ENCODE measurements at regions not wholly inside any gene's neighbourhood (a gene's known extent, or its start where the extent isn't known, plus 50 kb on each side); places are given as distances from the start of the nearest gene placed in this dataset.
"Not testable (repeated sequence)": the region's sequence is repeated elsewhere in the genome, so short reads cannot be mapped to it uniquely, and the experiment has no call there.

GRCh38 chr6:4632421-4632820 lies 143.8 kb upstream of the CDYL start:
- 70% methylated on average over 2 of the region's 2 CpGs for WGBS
- H3K23ac ChIP-seq (ENCODE audit: low read length in 2 of 2): no peak overlapping the region
- H3K4ac ChIP-seq (ENCODE audit: low read depth in 1 of 2, low read length in 2 of 2): no peak overlapping the region

GRCh38 chr6:4629789-4630188 lies 146.4 kb upstream of the CDYL start:
- H3K79me1 ChIP-seq (replicated peaks; ENCODE audit: low read length, poor library complexity, severe bottlenecking); H2AFZ ChIP-seq (ENCODE audit: low read depth, low read length); H3K27me3 ChIP-seq (ENCODE audit: control insufficient read depth in 1 of 2, insufficient read depth in 1 of 2, low read length in 2 of 2); H3K4me3 ChIP-seq (ENCODE audit: insufficient read depth in 1 of 2, low read depth in 1 of 2, low read length in 2 of 2); H4K91ac ChIP-seq (ENCODE audit: low read length); H3K4me2 ChIP-seq (ENCODE audit: low read length, poor library complexity, severe bottlenecking); H3K23ac ChIP-seq (ENCODE audit: low read length in 2 of 2); DNase-seq; H2BK12ac ChIP-seq (ENCODE audit: low read length in 2 of 2); H3K4ac ChIP-seq (ENCODE audit: low read depth in 1 of 2, low read length in 2 of 2); H2BK15ac ChIP-seq (ENCODE audit: low read depth, poor library complexity, severe bottlenecking); H3K9ac ChIP-seq (ENCODE audit: low read length); H2BK120ac ChIP-seq (ENCODE audit: low read depth, low read length); H3K27ac ChIP-seq (ENCODE audit: low read length, poor library complexity, severe bottlenecking); H3K36me3 ChIP-seq (ENCODE audit: control insufficient read depth in 1 of 2, insufficient read depth in 2 of 2, low read depth in 1 of 2, low read length in 2 of 2); H4K8ac ChIP-seq (ENCODE audit: low read length); H3K18ac ChIP-seq (ENCODE audit: low read depth in 1 of 2, low read length in 2 of 2); H2BK5ac ChIP-seq (ENCODE audit: low read depth, low read length, poor library complexity, severe bottlenecking); H3K14ac ChIP-seq (ENCODE audit: low read length in 2 of 2); H3K4me1 ChIP-seq (ENCODE audit: control insufficient read depth, insufficient read depth, low read depth, low read length); H2AK5ac ChIP-seq (ENCODE audit: low read length, severe bottlenecking): not testable (repeated sequence)
- WGBS: 100% methylated on average over 1 of the region's 1 CpG
- peaks cover 30% of the 10 kb centered on the region for H3K9me3 ChIP-seq (ENCODE audit: control insufficient read depth, low read length)

More at GRCh38 chr6:4632421-4632820, 143.8 kb upstream of the CDYL start:
- H2BK12ac ChIP-seq (ENCODE audit: low read length in 2 of 2): no peak overlapping the region
- H3K79me1 ChIP-seq (replicated peaks; ENCODE audit: low read length, poor library complexity, severe bottlenecking): no peaks in the 10 kb centered on the region
- H4K8ac ChIP-seq (ENCODE audit: low read length): no peak overlapping the region
- no peak overlapping the region for H3K14ac ChIP-seq (ENCODE audit: low read length in 2 of 2)
- H3K18ac ChIP-seq (ENCODE audit: low read depth in 1 of 2, low read length in 2 of 2): no peak overlapping the region
- no peak overlapping the region for H2BK120ac ChIP-seq (ENCODE audit: low read depth, low read length)
- H3K4me1 ChIP-seq (ENCODE audit: control insufficient read depth, insufficient read depth, low read depth, low read length): no peaks in the 10 kb centered on the region
- H3K4me3 ChIP-seq (ENCODE audit: insufficient read depth in 1 of 2, low read depth in 1 of 2, low read length in 2 of 2): no peak overlapping the region
- no peaks in the 10 kb centered on the region for H3K36me3 ChIP-seq (ENCODE audit: control insufficient read depth in 1 of 2, insufficient read depth in 2 of 2, low read depth in 1 of 2, low read length in 2 of 2)
- H3K27me3 ChIP-seq (ENCODE audit: control insufficient read depth in 1 of 2, insufficient read depth in 1 of 2, low read length in 2 of 2): no peaks in the 10 kb centered on the region
- DNase-seq: peak; percentile 69
- H3K4me2 ChIP-seq (ENCODE audit: low read length, poor library complexity, severe bottlenecking): no peak overlapping the region
- no peak overlapping the region for H4K91ac ChIP-seq (ENCODE audit: low read length)
- no peak overlapping the region for H2BK5ac ChIP-seq (ENCODE audit: low read depth, low read length, poor library complexity, severe bottlenecking)
- H2AFZ ChIP-seq (ENCODE audit: low read depth, low read length): no peak overlapping the region
- no peak overlapping the region for H2AK5ac ChIP-seq (ENCODE audit: low read length, severe bottlenecking)
- no peak overlapping the region for H3K27ac ChIP-seq (ENCODE audit: low read length, poor library complexity, severe bottlenecking)
- no peak overlapping the region for H3K9ac ChIP-seq (ENCODE audit: low read length)
- H3K9me3 ChIP-seq (ENCODE audit: control insufficient read depth, low read length): peaks cover 30% of the 10 kb centered on the region
- no peak overlapping the region for H2BK15ac ChIP-seq (ENCODE audit: low read depth, poor library complexity, severe bottlenecking)

- no peak overlapping the region for H3K18ac ChIP-seq (ENCODE audit: low read depth in 1 of 2, low read length in 2 of 2)
- no peak overlapping the region for H4K91ac ChIP-seq (ENCODE audit: low read length)
- H3K79me1 ChIP-seq (replicated peaks; ENCODE audit: low read length, poor library complexity, severe bottlenecking): no peaks in the 10 kb centered on the region
- no peak overlapping the region for H3K4ac ChIP-seq (ENCODE audit: low read depth in 1 of 2, low read length in 2 of 2)
- H3K27ac ChIP-seq (ENCODE audit: low read length, poor library complexity, severe bottlenecking): no peak overlapping the region
- H2AFZ ChIP-seq (ENCODE audit: low read depth, low read length): no peak overlapping the region
- H2BK5ac ChIP-seq (ENCODE audit: low read depth, low read length, poor library complexity, severe bottlenecking): no peak overlapping the region
- no peaks in the 10 kb centered on the region for H3K36me3 ChIP-seq (ENCODE audit: control insufficient read depth in 1 of 2, insufficient read depth in 2 of 2, low read depth in 1 of 2, low read length in 2 of 2)
- no peak overlapping the region for H3K4me2 ChIP-seq (ENCODE audit: low read length, poor library complexity, severe bottlenecking)
- H4K8ac ChIP-seq (ENCODE audit: low read length): no peak overlapping the region
- no peak overlapping the region for H2AK5ac ChIP-seq (ENCODE audit: low read length, severe bottlenecking)
- H2BK15ac ChIP-seq (ENCODE audit: low read depth, poor library complexity, severe bottlenecking): no peak overlapping the region
- H2BK120ac ChIP-seq (ENCODE audit: low read depth, low read length): no peak overlapping the region
- H3K4me1 ChIP-seq (ENCODE audit: control insufficient read depth, insufficient read depth, low read depth, low read length): no peaks in the 10 kb centered on the region
- H3K4me3 ChIP-seq (ENCODE audit: insufficient read depth in 1 of 2, low read depth in 1 of 2, low read length in 2 of 2): no peak overlapping the region
- H2BK12ac ChIP-seq (ENCODE audit: low read length in 2 of 2): no peak overlapping the region
- DNase-seq: no peak
- H3K9me3 ChIP-seq (ENCODE audit: control insufficient read depth, low read length): peaks cover 13% of the 10 kb centered on the region
- 97% methylated on average over 6 of the region's 6 CpGs for WGBS
- no peak overlapping the region for H3K9ac ChIP-seq (ENCODE audit: low read length)
- H3K27me3 ChIP-seq (ENCODE audit: control insufficient read depth in 1 of 2, insufficient read depth in 1 of 2, low read length in 2 of 2): no peaks in the 10 kb centered on the region
- no peak overlapping the region for H3K23ac ChIP-seq (ENCODE audit: low read length in 2 of 2)
- no peak overlapping the region for H3K14ac ChIP-seq (ENCODE audit: low read length in 2 of 2)
Measured at GRCh38 chr6:4625557-4625956, 150.6 kb upstream of the CDYL start.

- Histone ChIP-seq H4K8ac (ENCODE audit: low read length) (no peak overlapping the region), H3K36me3 (ENCODE audit: control insufficient read depth in 1 of 2, insufficient read depth in 2 of 2, low read depth in 1 of 2, low read length in 2 of 2) (no peaks in the 10 kb centered on the region), H3K4ac (ENCODE audit: low read depth in 1 of 2, low read length in 2 of 2) (peak overlapping the region in 1 of 2 experiments; percentile 5), H3K9me3 (ENCODE audit: control insufficient read depth, low read length) (peaks cover 7% of the 10 kb centered on the region), H2AK5ac (ENCODE audit: low read length, severe bottlenecking) (no peak overlapping the region), H2BK12ac (ENCODE audit: low read length in 2 of 2) (no peak overlapping the region), H2BK15ac (ENCODE audit: low read depth, poor library complexity, severe bottlenecking) (no peak overlapping the region), H3K14ac (ENCODE audit: low read length in 2 of 2) (no peak overlapping the region), H3K27me3 (ENCODE audit: control insufficient read depth in 1 of 2, insufficient read depth in 1 of 2, low read length in 2 of 2) (no peaks in the 10 kb centered on the region), H3K27ac (ENCODE audit: low read length, poor library complexity, severe bottlenecking) (no peak overlapping the region), H3K4me3 (ENCODE audit: insufficient read depth in 1 of 2, low read depth in 1 of 2, low read length in 2 of 2) (no peak overlapping the region), H2BK120ac (ENCODE audit: low read depth, low read length) (no peak overlapping the region), H2AFZ (ENCODE audit: low read depth, low read length) (no peak overlapping the region), H2BK5ac (ENCODE audit: low read depth, low read length, poor library complexity, severe bottlenecking) (no peak overlapping the region), H4K91ac (ENCODE audit: low read length) (no peak overlapping the region), H3K4me1 (ENCODE audit: control insufficient read depth, insufficient read depth, low read depth, low read length) (no peaks in the 10 kb centered on the region), H3K18ac (ENCODE audit: low read depth in 1 of 2, low read length in 2 of 2) (no peak overlapping the region), H3K23ac (ENCODE audit: low read length in 2 of 2) (no peak overlapping the region), H3K9ac (ENCODE audit: low read length) (no peak overlapping the region), H3K4me2 (ENCODE audit: low read length, poor library complexity, severe bottlenecking) (no peak overlapping the region), H3K79me1 (replicated peaks; ENCODE audit: low read length, poor library complexity, severe bottlenecking) (no peaks in the 10 kb centered on the region)
- 94% methylated on average over 5 of the region's 7 CpGs for WGBS
- DNase-seq: no peak
Measured at GRCh38 chr6:4624726-4625125, 151.5 kb upstream of the CDYL start.

Data from mesenchymal stem cell (in vitro differentiated cells and primary cell).